Activated naive CD4-positive, alpha-beta T cell (primary cell): ENCODE measurements at regions not wholly inside any gene's neighbourhood (a gene's known extent, or its start where the extent isn't known, plus 50 kb on each side); places are given as distances from the start of the nearest gene placed in this dataset.

Source experiments
- DNase-seq, 4 experiments: peaks; one replicate each; lab custom pipeline; 2025; lab: John Stamatoyannopoulos, UW

- DNase-seq = no peak
Measured at GRCh38 chr9:20197976-20198685, 409.3 kb upstream of the SLC24A2 start.

GRCh38 chr9:20191228-20191840, 402.5 kb upstream of the SLC24A2 start:
- DNase-seq = no peak

- no peak for DNase-seq
Measured at GRCh38 chr9:20189871-20190270, 401.0 kb upstream of the SLC24A2 start.

GRCh38 chr9:20188616-20189369, 400.0 kb upstream of the SLC24A2 start:
- DNase-seq = no peak

- DNase-seq = no peak
Measured at GRCh38 chr9:20187318-20187717, 398.5 kb upstream of the SLC24A2 start.

GRCh38 chr9:20186823-20187222, 398.0 kb upstream of the SLC24A2 start:
- DNase-seq = no peak

GRCh38 chr9:20186231-20186630, 397.4 kb upstream of the SLC24A2 start:
- DNase-seq = no peak

GRCh38 chr9:20184541-20184940, 395.7 kb upstream of the SLC24A2 start:
- no peak for DNase-seq

GRCh38 chr9:20178679-20179078, 389.8 kb upstream of the SLC24A2 start:
- DNase-seq = no peak

GRCh38 chr9:20178197-20178596, 389.4 kb upstream of the SLC24A2 start:
- DNase-seq = no peak

GRCh38 chr9:20170122-20170521, 381.3 kb upstream of the SLC24A2 start:
- DNase-seq = no peak

- DNase-seq = no peak
Measured at GRCh38 chr9:20152151-20152725, 363.4 kb upstream of the SLC24A2 start.

GRCh38 chr9:20148416-20148815, 359.6 kb upstream of the SLC24A2 start:
- no peak for DNase-seq

GRCh38 chr9:20144197-20144596, 355.4 kb upstream of the SLC24A2 start:
- no peak for DNase-seq

GRCh38 chr9:20139763-20140290, 351.0 kb upstream of the SLC24A2 start:
- no peak for DNase-seq

- no peak for DNase-seq
Measured at GRCh38 chr9:20138841-20139240, 350.0 kb upstream of the SLC24A2 start.

- DNase-seq = no peak
Measured at GRCh38 chr9:20138116-20138515, 349.3 kb upstream of the SLC24A2 start.

GRCh38 chr9:20137425-20137824, 348.6 kb upstream of the SLC24A2 start:
- DNase-seq = no peak

- DNase-seq = no peak
Measured at GRCh38 chr9:20135119-20135697, 346.4 kb upstream of the SLC24A2 start.

- no peak for DNase-seq
Measured at GRCh38 chr9:20125727-20126126, 336.9 kb upstream of the SLC24A2 start.

- no peak for DNase-seq
Measured at GRCh38 chr9:20119566-20119965, 330.7 kb upstream of the SLC24A2 start.

- no peak for DNase-seq
Measured at GRCh38 chr9:20117986-20118385, 329.1 kb upstream of the SLC24A2 start.
